ENCODE measurements at regions not wholly inside any gene's neighbourhood (a gene's known extent, or its start where the extent isn't known, plus 50 kb on each side); places are given as distances from the start of the nearest gene placed in this dataset.

- no peak for DNase-seq (ENCODE audit: extremely low read depth, low read depth, low spot score)
These were observed 192.5 kb upstream of the GATB start for GRCh38 chr4:151953312-151953711.

GRCh38 chr4:151952711-151953254, 192.0 kb upstream of the GATB start:
- DNase-seq (ENCODE audit: extremely low read depth, low read depth, low spot score), result no peak

GRCh38 chr4:151952137-151952536, 191.3 kb upstream of the GATB start:
- no peak for DNase-seq (ENCODE audit: extremely low read depth, low read depth, low spot score)

GRCh38 chr4:151951671-151952050, 190.9 kb upstream of the GATB start:
- DNase-seq (ENCODE audit: extremely low read depth, low read depth, low spot score), result no peak

- no peak for DNase-seq (ENCODE audit: extremely low read depth, low read depth, low spot score)
These were observed 190.3 kb upstream of the GATB start for GRCh38 chr4:151950993-151951670.

GRCh38 chr4:151948351-151949016, 187.7 kb upstream of the GATB start:
- no peak for DNase-seq (ENCODE audit: extremely low read depth, low read depth, low spot score)

GRCh38 chr4:151946718-151947117, 185.9 kb upstream of the GATB start:
- no peak for DNase-seq (ENCODE audit: extremely low read depth, low read depth, low spot score)

GRCh38 chr4:151942971-151943370, 182.2 kb upstream of the GATB start:
- no peak for DNase-seq (ENCODE audit: extremely low read depth, low read depth, low spot score)

- DNase-seq (ENCODE audit: extremely low read depth, low read depth, low spot score), result no peak
These were observed 180.3 kb upstream of the GATB start for GRCh38 chr4:151940926-151941617.

- DNase-seq (ENCODE audit: extremely low read depth, low read depth, low spot score), result no peak
These were observed 179.5 kb upstream of the GATB start for GRCh38 chr4:151940291-151940690.

GRCh38 chr4:151939670-151940069, 178.9 kb upstream of the GATB start:
- DNase-seq (ENCODE audit: extremely low read depth, low read depth, low spot score), result no peak

- DNase-seq (ENCODE audit: extremely low read depth, low read depth, low spot score), result no peak
These were observed 174.6 kb upstream of the GATB start for GRCh38 chr4:151935411-151935810.

GRCh38 chr4:151934766-151935165, 174.0 kb upstream of the GATB start:
- no peak for DNase-seq (ENCODE audit: extremely low read depth, low read depth, low spot score)

GRCh38 chr4:151933122-151933827, 172.5 kb upstream of the GATB start:
- no peak for DNase-seq (ENCODE audit: extremely low read depth, low read depth, low spot score)

- DNase-seq (ENCODE audit: extremely low read depth, low read depth, low spot score), result no peak
These were observed 170.8 kb upstream of the GATB start for GRCh38 chr4:151931563-151931962.

- no peak for DNase-seq (ENCODE audit: extremely low read depth, low read depth, low spot score)
These were observed 169.6 kb upstream of the GATB start for GRCh38 chr4:151930372-151930771.

GRCh38 chr4:151928112-151928511, 167.3 kb upstream of the GATB start:
- DNase-seq (ENCODE audit: extremely low read depth, low read depth, low spot score), result no peak

GRCh38 chr4:151922811-151923210, 162.0 kb upstream of the GATB start:
- no peak for DNase-seq (ENCODE audit: extremely low read depth, low read depth, low spot score)

- DNase-seq (ENCODE audit: extremely low read depth, low read depth, low spot score), result no peak
These were observed 161.5 kb upstream of the GATB start for GRCh38 chr4:151922306-151922705.

- DNase-seq (ENCODE audit: extremely low read depth, low read depth, low spot score), result no peak
These were observed 161.0 kb upstream of the GATB start for GRCh38 chr4:151921811-151922210.

GRCh38 chr4:151921386-151921785, 160.6 kb upstream of the GATB start:
- DNase-seq (ENCODE audit: extremely low read depth, low read depth, low spot score), result no peak
